Ascending aorta (tissue), 2 donors: ENCODE measurements at regions not wholly inside any gene's neighbourhood (a gene's known extent, or its start where the extent isn't known, plus 50 kb on each side); places are given as distances from the start of the nearest gene placed in this dataset.

Experiments
- DNase-seq, 2 donors: peaks; one replicate each; pipeline ENCODE4 v3.0.0-alpha.2; 2019; ENCODE audit warnings: low spot score in 2 of 2
- H3K27ac ChIP-seq, 2 donors: fragments of 200-600 bp; sonication (generic); one replicate each; pipeline ENCODE4 v1.5.1; 2016 to 2017; ENCODE audit warnings: mild to moderate bottlenecking in 1 of 2
- H3K27me3 ChIP-seq: fragments of 200-600 bp; sonication (generic); one replicate; pipeline ENCODE4 v1.5.1; 2017
- H3K36me3 ChIP-seq, 2 donors: fragments of 200-600 bp; sonication (generic); one replicate each; pipeline ENCODE4 v1.5.1; 2016
- H3K4me1 ChIP-seq, 2 donors: fragments of 200-600 bp; sonication (generic); one replicate each; pipeline ENCODE4 v1.5.1; 2016 to 2017; ENCODE audit warnings: mild to moderate bottlenecking in 1 of 2
- H3K4me3 ChIP-seq, 2 donors: fragments of 200-600 bp; sonication (generic); one replicate each; pipeline ENCODE4 v1.5.1; 2016 to 2017; ENCODE audit warnings: mild to moderate bottlenecking in 1 of 2
- H3K9me3 ChIP-seq, 2 donors: fragments of 200-600 bp; sonication (generic); one replicate each; pipeline ENCODE4 v1.5.1; 2016
- CTCF ChIP-seq, 3 experiments: fragments of 200-600 bp in 2 of 3; fragments of 450-650 bp in 1 of 3; sonication (generic) in 2 of 3; IDR thresholded peaks; one replicate each; pipeline ENCODE4 v1.5.1; 2016 to 2019; ENCODE audit warnings: antibody characterized with exemption in 3 of 3, mild to moderate bottlenecking in 1 of 3, moderate library complexity in 1 of 3
- intact Hi-C: fragments of 100-400 bp; cut with DNase I; formaldehyde crosslinking; loops from one replicate; pipeline ENCODE4 v1.15.1; 2023

DNA sequence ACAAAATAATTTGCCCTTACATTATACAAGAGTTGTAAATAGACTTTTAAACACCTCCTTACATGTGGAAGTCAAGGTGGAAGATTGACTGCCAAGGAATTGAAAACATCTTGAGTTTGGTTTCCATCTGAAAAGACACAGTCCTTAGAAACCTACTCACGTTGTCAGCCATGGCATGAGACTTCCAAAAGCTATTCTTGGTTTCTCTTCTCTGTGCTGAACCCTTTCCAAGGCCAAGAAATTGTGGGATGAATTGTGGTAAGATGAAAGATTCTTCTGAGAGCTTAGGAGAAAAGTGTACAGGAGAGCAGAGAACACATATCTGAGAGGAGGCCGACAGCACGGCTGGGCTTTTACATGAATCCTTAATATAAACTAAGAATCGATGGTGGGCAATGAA, 370.0 kb downstream of the FBXW7 start:
- Histone ChIP-seq H3K4me3 (no peak overlapping the region), H3K27me3 (no peaks in the 10 kb centered on the region), H3K9me3 (no peaks in the 10 kb centered on the region), H3K27ac (no peak overlapping the region), H3K36me3 (no peaks in the 10 kb centered on the region), H3K4me1 (no peaks in the 10 kb centered on the region)
- intact Hi-C loops: no loop called here
- no peak for DNase-seq
- TF ChIP-seq CTCF (IDR thresholded peaks at IDR 0.05): no peak

DNA sequence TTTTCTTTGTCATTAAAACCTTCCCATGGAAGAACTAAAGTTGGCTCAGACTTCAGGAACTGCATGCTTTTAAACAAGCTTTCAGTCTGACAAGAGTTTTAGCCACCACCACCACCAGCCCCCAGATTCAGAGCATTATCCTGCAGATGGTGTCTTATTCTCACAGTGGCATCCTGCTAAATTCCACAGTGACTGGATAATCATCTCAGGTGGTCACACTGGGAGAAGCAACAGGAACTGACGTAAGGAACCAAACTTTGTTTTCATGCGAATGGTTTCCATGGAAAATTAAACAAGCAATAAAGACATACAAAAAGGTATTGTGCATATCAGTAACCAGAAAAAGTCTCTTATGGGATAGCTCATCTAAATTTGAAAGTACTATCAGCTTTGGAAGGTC, 370.7 kb downstream of the FBXW7 start:
- H3K9me3 ChIP-seq: no peaks in the 10 kb centered on the region
- intact Hi-C loops: no loop called here
- no peak for TF ChIP-seq CTCF (IDR thresholded peaks at IDR 0.05)
- no peak for DNase-seq
- no peaks in the 10 kb centered on the region for H3K36me3 ChIP-seq
- no peak overlapping the region for H3K27ac ChIP-seq
- H3K27me3 ChIP-seq: no peaks in the 10 kb centered on the region
- H3K4me1 ChIP-seq: no peaks in the 10 kb centered on the region
- no peak overlapping the region for H3K4me3 ChIP-seq

DNA sequence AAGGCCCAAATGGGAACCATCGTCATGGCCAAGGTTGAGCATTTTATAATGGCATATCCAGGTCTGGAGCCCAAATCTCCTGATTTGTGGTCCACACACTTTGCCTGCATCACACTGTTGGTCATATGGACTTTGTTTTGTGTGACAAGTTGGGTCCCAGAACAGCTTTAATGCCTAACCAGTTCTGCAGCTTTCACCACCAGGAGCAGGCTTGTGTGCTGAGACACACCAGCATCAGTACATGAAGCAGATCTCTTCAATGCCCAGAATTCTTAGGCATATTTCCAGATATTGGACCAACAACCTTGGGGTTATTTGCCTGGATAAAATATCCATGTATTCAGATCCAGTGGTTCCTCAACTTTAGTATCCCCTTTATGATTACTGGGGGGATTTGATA, 371.3 kb downstream of the FBXW7 start:
- intact Hi-C loops: no loop called here
- no peaks in the 10 kb centered on the region for H3K27me3 ChIP-seq
- DNase-seq: no peak
- no peak overlapping the region for H3K4me3 ChIP-seq
- no peaks in the 10 kb centered on the region for H3K4me1 ChIP-seq
- H3K9me3 ChIP-seq: no peaks in the 10 kb centered on the region
- TF ChIP-seq CTCF (IDR thresholded peaks at IDR 0.05): no peak
- H3K27ac ChIP-seq: no peak overlapping the region
- no peaks in the 10 kb centered on the region for H3K36me3 ChIP-seq

- no peak overlapping the region for H3K27ac ChIP-seq
- DNase-seq: no peak
- intact Hi-C loops: no loop called here
Measured at GRCh38 chr4:152162331-152162697, 373.6 kb downstream of the FBXW7 start.

DNA sequence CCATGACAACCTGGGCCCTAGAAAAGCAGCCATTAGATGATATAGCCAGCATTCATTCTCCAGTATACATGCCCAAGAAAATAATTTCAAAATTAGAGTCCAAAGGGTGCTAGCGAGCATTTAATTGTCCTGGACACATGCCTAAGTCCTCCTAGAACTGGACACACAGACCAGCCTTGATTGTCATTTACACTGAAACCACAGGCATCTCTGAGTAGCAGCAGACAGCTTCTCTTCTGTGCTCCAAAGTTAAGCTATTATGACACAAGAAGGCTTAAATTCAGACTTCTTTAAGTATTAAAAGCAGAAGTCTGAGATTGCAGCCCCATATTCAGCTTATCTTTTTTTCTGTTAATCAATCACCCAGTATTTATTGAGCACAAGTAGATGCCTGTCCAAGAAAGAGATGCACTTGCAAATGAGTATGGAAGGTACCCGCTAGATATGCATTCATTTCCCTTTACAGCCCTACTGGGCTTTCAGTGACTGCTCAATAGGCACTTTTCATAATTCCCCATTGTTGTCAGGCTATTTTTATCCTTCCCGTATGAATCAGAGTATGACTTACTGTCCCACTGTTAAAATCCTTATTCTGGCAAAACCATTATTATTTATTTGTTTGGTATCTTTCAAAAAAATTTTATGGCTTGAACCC, 374.1 kb downstream of the FBXW7 start:
- intact Hi-C loops: no loop called here
- no peaks in the 10 kb centered on the region for H3K36me3 ChIP-seq
- TF ChIP-seq CTCF (IDR thresholded peaks at IDR 0.05): no peak
- no peaks in the 10 kb centered on the region for H3K27me3 ChIP-seq
- no peak for DNase-seq
- H3K4me3 ChIP-seq: no peak overlapping the region
- H3K9me3 ChIP-seq: no peaks in the 10 kb centered on the region
- H3K27ac ChIP-seq: no peak overlapping the region
- no peaks in the 10 kb centered on the region for H3K4me1 ChIP-seq

More at GRCh38 chr4:152162331-152162697, 373.6 kb downstream of the FBXW7 start:
- no peaks in the 10 kb centered on the region for H3K27me3 ChIP-seq
- no peak overlapping the region for H3K4me3 ChIP-seq
- H3K36me3 ChIP-seq: no peaks in the 10 kb centered on the region
- no peaks in the 10 kb centered on the region for H3K9me3 ChIP-seq
- H3K4me1 ChIP-seq: no peaks in the 10 kb centered on the region
- no peak for TF ChIP-seq CTCF (IDR thresholded peaks at IDR 0.05)
